ENCODE measurements at regions not wholly inside any gene's neighbourhood (a gene's known extent, or its start where the extent isn't known, plus 50 kb on each side); places are given as distances from the start of the nearest gene placed in this dataset.

GRCh38 chr16:18013863-18014262 is 322.7 kb downstream of the NPIPA8 start:
- H3K36me3 ChIP-seq, result no peaks in the 10 kb centered on the region
- no peak for TF ChIP-seq POLR2AphosphoS5 (IDR thresholded peaks at IDR 0.05)
- no peak for TF ChIP-seq EP300 (IDR thresholded peaks at IDR 0.05)
- no peak for TF ChIP-seq CTCF (IDR thresholded peaks at IDR 0.05)
- no peak for TF ChIP-seq POLR2A (IDR thresholded peaks at IDR 0.05; ENCODE audit: low read depth)
- DNase-seq (ENCODE audit: extremely low spot score), result no peak
- peaks cover 0 to 7% (median 0%) of the 10 kb centered on the region in 4 donors for H3K27me3 ChIP-seq
- no peak overlapping the region for H3K4me3 ChIP-seq
- 80% methylated on average over 4 of the region's 4 CpGs for WGBS
- H3K27ac ChIP-seq (replicated peaks in 1 of 4), result no peak overlapping the region
- no peaks in the 10 kb centered on the region for H3K9me3 ChIP-seq
- intact Hi-C loops (cut with DNase I), result no loop called here
- H3K4me1 ChIP-seq, result no peaks in the 10 kb centered on the region

GRCh38 chr16:18008356-18008755 is 328.2 kb downstream of the NPIPA8 start:
- Histone ChIP-seq H3K27ac (replicated peaks in 1 of 4) (no peak overlapping the region), H3K9me3 (no peaks in the 10 kb centered on the region), H3K4me1 (no peaks in the 10 kb centered on the region), H3K4me3 (no peak overlapping the region), H3K36me3 (no peaks in the 10 kb centered on the region), H3K27me3 (no peaks in the 10 kb centered on the region)
- intact Hi-C loops (cut with DNase I), result no loop called here
- no peak for DNase-seq (ENCODE audit: extremely low spot score)
- WGBS, result 95% methylated on average over 5 of the region's 5 CpGs
- TF ChIP-seq EP300 (IDR thresholded peaks at IDR 0.05) (no peak), POLR2A (IDR thresholded peaks at IDR 0.05; ENCODE audit: low read depth) (no peak), POLR2AphosphoS5 (IDR thresholded peaks at IDR 0.05) (no peak), CTCF (IDR thresholded peaks at IDR 0.05) (no peak)

- no peak for DNase-seq (ENCODE audit: extremely low spot score)
- H3K9me3 ChIP-seq, result no peaks in the 10 kb centered on the region
- H3K36me3 ChIP-seq, result no peaks in the 10 kb centered on the region
- intact Hi-C loops (cut with DNase I), result no loop called here
- TF ChIP-seq EP300 (IDR thresholded peaks at IDR 0.05) (no peak), POLR2AphosphoS5 (IDR thresholded peaks at IDR 0.05) (no peak), CTCF (IDR thresholded peaks at IDR 0.05) (no peak), POLR2A (IDR thresholded peaks at IDR 0.05; ENCODE audit: low read depth) (no peak)
- H3K27ac ChIP-seq (replicated peaks in 1 of 4), result no peak overlapping the region
- no peaks in the 10 kb centered on the region for H3K4me1 ChIP-seq
- no peaks in the 10 kb centered on the region for H3K27me3 ChIP-seq
- H3K4me3 ChIP-seq, result no peak overlapping the region
- WGBS, result 82% methylated on average over 6 of the region's 6 CpGs
Measured at GRCh38 chr16:18003033-18003432, 333.5 kb downstream of the NPIPA8 start.

GRCh38 chr16:17998996-17999395 is 337.5 kb downstream of the NPIPA8 start:
- Histone ChIP-seq H3K9me3 (no peaks in the 10 kb centered on the region), H3K4me1 (no peaks in the 10 kb centered on the region), H3K4me3 (no peak overlapping the region), H3K27ac (replicated peaks in 1 of 4) (no peak overlapping the region), H3K36me3 (no peaks in the 10 kb centered on the region), H3K27me3 (no peaks in the 10 kb centered on the region)
- no peak for DNase-seq (ENCODE audit: extremely low spot score)
- intact Hi-C loops (cut with DNase I), result no loop called here
- WGBS, result 73% methylated on average over 6 of the region's 6 CpGs
- TF ChIP-seq POLR2AphosphoS5 (IDR thresholded peaks at IDR 0.05) (no peak), CTCF (IDR thresholded peaks at IDR 0.05) (no peak), EP300 (IDR thresholded peaks at IDR 0.05) (no peak), POLR2A (IDR thresholded peaks at IDR 0.05; ENCODE audit: low read depth) (no peak)

- Histone ChIP-seq H3K36me3 (no peaks in the 10 kb centered on the region), H3K4me1 (no peaks in the 10 kb centered on the region), H3K27ac (replicated peaks in 1 of 4) (no peak overlapping the region), H3K4me3 (no peak overlapping the region), H3K27me3 (no peaks in the 10 kb centered on the region), H3K9me3 (no peaks in the 10 kb centered on the region)
- intact Hi-C loops (cut with DNase I), result no loop called here
- WGBS, result 94% methylated on average over 1 of the region's 1 CpG
- no peak for DNase-seq (ENCODE audit: extremely low spot score)
- TF ChIP-seq POLR2A (IDR thresholded peaks at IDR 0.05; ENCODE audit: low read depth) (no peak), POLR2AphosphoS5 (IDR thresholded peaks at IDR 0.05) (no peak), EP300 (IDR thresholded peaks at IDR 0.05) (no peak), CTCF (IDR thresholded peaks at IDR 0.05) (no peak)
Measured at GRCh38 chr16:17998550-17998949, 338.0 kb downstream of the NPIPA8 start.
